C4-2B (cell line): ENCODE measurements at regions not wholly inside any gene's neighbourhood (a gene's known extent, or its start where the extent isn't known, plus 50 kb on each side); places are given as distances from the start of the nearest gene placed in this dataset.

Source experiments
- CTCF ChIP-seq: fragments of 450-650 bp; conservative IDR thresholded peaks from 2 replicates; pipeline ENCODE4 v1.5.1; 2017; ENCODE audit warnings: mild to moderate bottlenecking
- ZFX ChIP-seq: fragments of 450-650 bp; IDR thresholded peaks from 2 replicates; pipeline ENCODE4 v1.6.1; 2017

GRCh38 chr9:108086624-108087023, 597.1 kb upstream of the KLF4 start:
- TF ChIP-seq CTCF (no peak), ZFX (no peak)
